ENCODE measurements at regions not wholly inside any gene's neighbourhood (a gene's known extent, or its start where the extent isn't known, plus 50 kb on each side); places are given as distances from the start of the nearest gene placed in this dataset.

DNA sequence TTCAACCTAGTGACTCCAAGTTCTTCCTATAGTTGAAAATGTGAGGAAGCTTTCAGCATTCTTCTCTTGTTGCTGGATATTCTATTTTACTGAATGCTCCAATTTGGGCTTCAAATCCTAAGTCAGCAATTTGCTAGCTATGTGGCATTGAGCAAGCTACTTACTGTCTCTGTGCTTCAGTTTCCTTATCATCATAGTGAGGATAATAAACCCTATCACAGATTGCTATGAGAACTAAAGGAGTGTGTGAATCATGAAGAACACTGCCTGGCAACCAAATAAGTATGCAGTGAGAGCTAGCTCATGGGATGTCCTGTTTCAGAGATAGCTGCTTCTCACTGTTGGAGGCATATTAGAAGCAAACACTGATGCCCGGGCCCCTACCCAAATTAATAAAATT lies 163.8 kb upstream of the CDIN1 start:
- H3K9me3 ChIP-seq: no peaks in the 10 kb centered on the region
- TF ChIP-seq, protein P1, sequence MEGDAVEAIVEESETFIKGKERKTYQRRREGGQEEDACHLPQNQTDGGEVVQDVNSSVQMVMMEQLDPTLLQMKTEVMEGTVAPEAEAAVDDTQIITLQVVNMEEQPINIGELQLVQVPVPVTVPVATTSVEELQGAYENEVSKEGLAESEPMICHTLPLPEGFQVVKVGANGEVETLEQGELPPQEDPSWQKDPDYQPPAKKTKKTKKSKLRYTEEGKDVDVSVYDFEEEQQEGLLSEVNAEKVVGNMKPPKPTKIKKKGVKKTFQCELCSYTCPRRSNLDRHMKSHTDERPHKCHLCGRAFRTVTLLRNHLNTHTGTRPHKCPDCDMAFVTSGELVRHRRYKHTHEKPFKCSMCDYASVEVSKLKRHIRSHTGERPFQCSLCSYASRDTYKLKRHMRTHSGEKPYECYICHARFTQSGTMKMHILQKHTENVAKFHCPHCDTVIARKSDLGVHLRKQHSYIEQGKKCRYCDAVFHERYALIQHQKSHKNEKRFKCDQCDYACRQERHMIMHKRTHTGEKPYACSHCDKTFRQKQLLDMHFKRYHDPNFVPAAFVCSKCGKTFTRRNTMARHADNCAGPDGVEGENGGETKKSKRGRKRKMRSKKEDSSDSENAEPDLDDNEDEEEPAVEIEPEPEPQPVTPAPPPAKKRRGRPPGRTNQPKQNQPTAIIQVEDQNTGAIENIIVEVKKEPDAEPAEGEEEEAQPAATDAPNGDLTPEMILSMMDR (IDR thresholded peaks at IDR 0.05): no peak
- intact Hi-C loops (cut with DNase I): no loop called here
- no peaks in the 10 kb centered on the region for H3K36me3 ChIP-seq
- DNase-seq (no peak), ATAC-seq (no peak)
- H3K4me1 ChIP-seq: no peaks in the 10 kb centered on the region
- no peak overlapping the region for H3K27ac ChIP-seq
- H3K27me3 ChIP-seq (ENCODE audit: low read depth): no peaks in the 10 kb centered on the region
- no peak overlapping the region for H3K4me3 ChIP-seq

DNA sequence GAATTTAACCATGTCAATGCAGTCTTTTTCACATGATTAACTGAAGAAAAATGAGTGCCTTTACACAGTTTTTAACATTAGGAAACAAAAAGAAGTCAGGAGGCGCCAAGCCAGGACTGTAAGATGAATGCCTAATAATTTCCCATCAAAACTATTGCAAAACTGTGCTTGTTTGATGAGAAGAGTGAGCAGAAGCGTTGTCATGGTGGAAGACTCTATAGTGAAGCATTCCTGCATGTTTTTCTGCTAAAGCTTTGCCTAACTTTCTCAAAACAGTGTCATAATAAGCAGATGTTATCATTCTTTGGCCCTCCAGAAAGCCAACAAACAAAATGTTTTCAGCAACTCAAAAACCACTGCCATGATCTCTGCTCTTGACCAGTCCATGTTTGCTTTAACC lies 156.8 kb upstream of the CDIN1 start:
- ATAC-seq (no peak), DNase-seq (no peak)
- Histone ChIP-seq H3K4me1 (no peaks in the 10 kb centered on the region), H3K27ac (no peak overlapping the region), H3K4me3 (no peak overlapping the region), H3K9me3 (peaks cover 8% of the 10 kb centered on the region), H3K27me3 (ENCODE audit: low read depth) (no peaks in the 10 kb centered on the region), H3K36me3 (no peaks in the 10 kb centered on the region)
- TF ChIP-seq, protein P1 (IDR thresholded peaks at IDR 0.05): no peak
- intact Hi-C loops (cut with DNase I): no loop called here

DNA sequence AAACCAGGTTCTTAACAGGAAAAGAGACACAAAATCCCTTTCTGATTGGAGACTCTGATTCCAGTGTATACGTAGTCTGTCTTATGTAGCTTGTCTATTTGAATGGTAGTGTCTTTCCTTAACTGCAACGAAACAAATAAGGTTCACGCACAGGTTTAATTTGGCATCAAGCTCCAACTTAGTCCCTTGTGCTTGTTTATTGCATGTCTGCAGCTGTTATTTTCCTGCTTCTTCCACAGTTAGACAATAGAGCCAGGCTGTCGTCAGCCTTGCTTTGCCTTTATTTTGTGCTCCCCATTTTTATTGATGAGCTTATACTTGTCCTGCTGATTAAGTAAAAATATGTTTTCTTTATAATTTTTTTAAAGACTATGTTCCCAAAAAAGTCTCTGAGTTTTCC lies 152.7 kb upstream of the CDIN1 start:
- ATAC-seq (no peak), DNase-seq (no peak)
- Histone ChIP-seq H3K27me3 (ENCODE audit: low read depth) (no peaks in the 10 kb centered on the region), H3K27ac (no peak overlapping the region), H3K4me1 (no peaks in the 10 kb centered on the region), H3K9me3 (no peaks in the 10 kb centered on the region), H3K36me3 (no peaks in the 10 kb centered on the region), H3K4me3 (no peak overlapping the region)
- intact Hi-C loops (cut with DNase I): no loop called here
- TF ChIP-seq, protein P1 (IDR thresholded peaks at IDR 0.05): no peak

GRCh38 chr15:36428102-36428845 lies 151.2 kb upstream of the CDIN1 start:
- Histone ChIP-seq H3K4me3 (no peak overlapping the region), H3K27me3 (ENCODE audit: low read depth) (no peaks in the 10 kb centered on the region), H3K27ac (no peak overlapping the region), H3K9me3 (no peaks in the 10 kb centered on the region), H3K4me1 (no peaks in the 10 kb centered on the region), H3K36me3 (no peaks in the 10 kb centered on the region)
- intact Hi-C loops (cut with DNase I): no loop called here
- TF ChIP-seq, protein P1 (IDR thresholded peaks at IDR 0.05): no peak
- DNase-seq: no peak
- ATAC-seq: no peak

- Histone ChIP-seq H3K27me3 (ENCODE audit: low read depth) (no peaks in the 10 kb centered on the region), H3K9me3 (no peaks in the 10 kb centered on the region), H3K36me3 (no peaks in the 10 kb centered on the region), H3K4me1 (no peaks in the 10 kb centered on the region), H3K4me3 (no peak overlapping the region), H3K27ac (no peak overlapping the region)
- intact Hi-C loops (cut with DNase I): no loop called here
- TF ChIP-seq, protein P1 (IDR thresholded peaks at IDR 0.05): no peak
- ATAC-seq (no peak), DNase-seq (no peak)
Observed at GRCh38 chr15:36429707-36430106, 149.7 kb upstream of the CDIN1 start.
